Erythroblast (primary cell): ENCODE measurements at regions not wholly inside any gene's neighbourhood (a gene's known extent, or its start where the extent isn't known, plus 50 kb on each side); places are given as distances from the start of the nearest gene placed in this dataset.
"Not testable (repeated sequence)": the region's sequence is repeated elsewhere in the genome, so short reads cannot be mapped to it uniquely, and the experiment has no call there.

Experiments
- GATA1 ChIP-seq: IDR thresholded peaks from 2 replicates; pipeline ENCODE4 v1.6.1; 2011; ENCODE audit warnings: low read depth, mild to moderate bottlenecking, control low read depth, low read length, moderate library complexity
- POLR2A ChIP-seq: IDR thresholded peaks from 2 replicates; pipeline ENCODE4 v1.6.1; 2011; ENCODE audit warnings: mild to moderate bottlenecking, low read length

- TF ChIP-seq POLR2A, GATA1: not testable (repeated sequence)
These were observed 62.0 kb upstream of the ENPEP start for GRCh38 chr4:110413807-110414560.
